ENCODE measurements at regions not wholly inside any gene's neighbourhood (a gene's known extent, or its start where the extent isn't known, plus 50 kb on each side); places are given as distances from the start of the nearest gene placed in this dataset.

GRCh38 chr11:130992788-130993187, 76.5 kb upstream of the SNX19 start:
- TF ChIP-seq EZH2 (IDR thresholded peaks at IDR 0.05; ENCODE audit: borderline replicate concordance, low read length), result no peak
- no peak for TF ChIP-seq CTCF (IDR thresholded peaks at IDR 0.05; ENCODE audit: low read length)

Data from OCI-LY1 (cell line).